GM12872 (cell line): ENCODE measurements at regions not wholly inside any gene's neighbourhood (a gene's known extent, or its start where the extent isn't known, plus 50 kb on each side); places are given as distances from the start of the nearest gene placed in this dataset.

ENCODE experiments used
- TF ChIP-seq, protein P1 (sequence below): IDR thresholded peaks from 3 replicates; pipeline ENCODE4 v1.5.1; 2011; ENCODE audit warnings: low read depth, mild to moderate bottlenecking, low read length, moderate library complexity; ENCODE audit not compliant: insufficient read depth

GRCh38 chr4:41883988-41884734 is 51.1 kb upstream of the TMEM33 start:
- TF ChIP-seq, protein P1, sequence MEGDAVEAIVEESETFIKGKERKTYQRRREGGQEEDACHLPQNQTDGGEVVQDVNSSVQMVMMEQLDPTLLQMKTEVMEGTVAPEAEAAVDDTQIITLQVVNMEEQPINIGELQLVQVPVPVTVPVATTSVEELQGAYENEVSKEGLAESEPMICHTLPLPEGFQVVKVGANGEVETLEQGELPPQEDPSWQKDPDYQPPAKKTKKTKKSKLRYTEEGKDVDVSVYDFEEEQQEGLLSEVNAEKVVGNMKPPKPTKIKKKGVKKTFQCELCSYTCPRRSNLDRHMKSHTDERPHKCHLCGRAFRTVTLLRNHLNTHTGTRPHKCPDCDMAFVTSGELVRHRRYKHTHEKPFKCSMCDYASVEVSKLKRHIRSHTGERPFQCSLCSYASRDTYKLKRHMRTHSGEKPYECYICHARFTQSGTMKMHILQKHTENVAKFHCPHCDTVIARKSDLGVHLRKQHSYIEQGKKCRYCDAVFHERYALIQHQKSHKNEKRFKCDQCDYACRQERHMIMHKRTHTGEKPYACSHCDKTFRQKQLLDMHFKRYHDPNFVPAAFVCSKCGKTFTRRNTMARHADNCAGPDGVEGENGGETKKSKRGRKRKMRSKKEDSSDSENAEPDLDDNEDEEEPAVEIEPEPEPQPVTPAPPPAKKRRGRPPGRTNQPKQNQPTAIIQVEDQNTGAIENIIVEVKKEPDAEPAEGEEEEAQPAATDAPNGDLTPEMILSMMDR, result no peak

DNA sequence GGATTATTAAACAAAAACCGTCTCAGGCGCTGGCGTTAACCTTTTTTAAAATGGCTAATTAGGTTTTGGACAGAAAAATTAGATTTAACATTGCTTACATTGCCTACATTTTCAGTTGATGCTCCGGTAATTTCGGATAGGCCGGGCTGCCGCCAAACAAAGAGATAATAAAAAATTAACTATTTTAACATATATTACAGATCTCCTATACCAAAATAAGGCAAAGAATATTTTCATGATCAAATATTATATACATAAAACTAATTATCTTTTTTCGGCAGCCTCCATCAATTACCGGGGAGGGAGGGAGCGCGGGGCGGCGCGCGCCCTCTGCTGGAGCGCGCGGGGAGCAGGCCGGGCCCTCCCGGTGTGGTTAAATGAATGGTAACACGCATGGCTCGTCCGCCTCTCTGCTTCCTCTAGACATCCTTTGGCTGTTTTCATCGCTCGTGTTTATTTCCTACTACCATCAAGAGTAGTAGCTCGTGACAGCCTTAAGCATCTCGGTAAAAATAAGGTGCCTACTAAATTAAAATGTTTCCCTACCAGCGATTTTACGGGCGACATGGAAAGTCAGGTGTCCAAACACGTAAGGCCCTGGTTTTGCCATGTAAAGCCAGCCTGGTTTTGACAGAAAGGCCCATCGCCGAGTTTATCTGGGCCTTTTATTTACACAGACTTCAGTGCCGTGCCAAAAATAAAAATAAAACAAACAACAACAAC is 52.4 kb upstream of the TMEM33 start:
- TF ChIP-seq, protein P1, result peak; percentile 85

DNA sequence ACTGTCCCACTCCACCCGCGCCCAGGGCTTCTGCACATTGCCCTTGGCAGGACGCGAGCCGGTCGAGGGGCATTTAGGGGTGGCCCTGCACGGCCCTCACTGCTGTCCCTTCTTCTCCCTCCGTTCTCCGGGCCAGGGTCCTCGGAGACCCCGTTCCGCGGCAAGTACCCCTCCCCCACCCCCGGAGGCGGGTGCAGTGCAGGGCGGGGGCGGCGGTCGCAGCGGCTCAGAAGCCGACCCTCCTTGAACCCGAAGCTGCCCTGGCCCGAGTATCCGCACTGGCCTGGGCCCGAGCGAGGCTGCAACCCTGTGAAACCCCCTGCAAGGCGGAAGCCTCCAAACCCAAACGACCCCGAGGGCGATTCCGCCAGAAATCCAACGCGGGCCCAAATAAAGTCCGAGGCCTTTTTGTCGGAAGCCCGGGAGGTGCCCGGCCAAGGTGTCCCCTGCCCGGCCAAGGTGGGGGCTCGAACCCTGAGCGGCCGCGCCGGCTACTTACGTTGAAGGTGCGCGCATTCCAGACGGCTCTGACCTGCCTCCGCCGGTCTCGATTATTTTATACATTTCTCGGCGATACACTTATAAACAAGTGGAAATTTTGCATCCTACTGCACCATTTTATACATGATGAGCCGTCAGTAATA is 53.1 kb upstream of the TMEM33 start:
- TF ChIP-seq, protein P1, result no peak

GRCh38 chr4:41880840-41881831 is 54.1 kb upstream of the TMEM33 start:
- TF ChIP-seq, protein P1, result no peak

- TF ChIP-seq, protein P1, result no peak
Measured at GRCh38 chr4:41880022-41880837, 55.0 kb upstream of the TMEM33 start.

- TF ChIP-seq, protein P1, result no peak
Measured at GRCh38 chr4:41879552-41879951, 55.7 kb upstream of the TMEM33 start.
